Skeletal muscle cell (primary cell): ENCODE measurements at regions not wholly inside any gene's neighbourhood (a gene's known extent, or its start where the extent isn't known, plus 50 kb on each side); places are given as distances from the start of the nearest gene placed in this dataset.

Experiments
- DNase-seq: peaks from one replicate; pipeline ENCODE4 v3.0.0-alpha.2; 2010; ENCODE audit warnings: low read depth
- H3K4me3 ChIP-seq: 2 replicates; pipeline ENCODE4 v1.5.1; 2011; ENCODE audit warnings: low read depth, mild to moderate bottlenecking, control low read depth, low read length, moderate library complexity

DNA sequence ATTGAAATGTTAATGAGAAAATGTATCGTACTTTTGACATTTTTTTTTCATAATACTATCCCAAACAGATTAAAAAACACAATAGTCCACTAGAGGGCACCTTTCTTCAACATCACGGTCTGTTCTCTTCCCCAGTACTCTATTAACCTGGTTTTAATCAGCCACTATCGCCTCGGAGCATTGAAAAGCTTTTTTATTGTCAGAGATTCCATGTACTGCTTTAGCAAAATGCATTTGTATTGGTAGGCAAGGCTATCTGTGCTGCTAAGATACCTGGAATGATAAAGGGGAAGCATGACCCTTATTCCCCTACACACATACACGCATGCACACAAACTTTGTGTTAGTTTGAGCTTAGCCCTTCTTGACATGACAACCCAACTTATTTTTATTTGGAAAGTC lies 160.1 kb upstream of the IL12A start:
- DNase-seq: no peak
- H3K4me3 ChIP-seq: no peak overlapping the region

DNA sequence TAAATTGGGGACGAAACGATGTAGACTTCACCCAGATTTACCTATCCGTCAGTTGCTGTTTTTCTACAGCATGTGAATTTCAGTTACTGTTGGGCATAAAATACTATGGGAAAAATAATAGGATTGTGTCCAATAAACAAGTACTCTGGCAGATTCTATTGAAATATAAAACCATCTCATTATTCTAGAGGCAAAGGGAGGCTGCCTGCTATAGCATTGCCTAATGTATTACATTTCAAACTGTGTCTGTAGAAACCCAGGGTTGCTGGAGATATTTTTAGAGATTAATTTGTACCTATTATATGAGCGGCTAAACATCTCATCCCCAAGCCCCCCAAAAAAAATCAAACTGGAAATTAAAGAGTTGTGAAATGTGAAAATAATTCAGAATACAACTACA lies 159.6 kb upstream of the IL12A start:
- DNase-seq: no peak
- no peak overlapping the region for H3K4me3 ChIP-seq

DNA sequence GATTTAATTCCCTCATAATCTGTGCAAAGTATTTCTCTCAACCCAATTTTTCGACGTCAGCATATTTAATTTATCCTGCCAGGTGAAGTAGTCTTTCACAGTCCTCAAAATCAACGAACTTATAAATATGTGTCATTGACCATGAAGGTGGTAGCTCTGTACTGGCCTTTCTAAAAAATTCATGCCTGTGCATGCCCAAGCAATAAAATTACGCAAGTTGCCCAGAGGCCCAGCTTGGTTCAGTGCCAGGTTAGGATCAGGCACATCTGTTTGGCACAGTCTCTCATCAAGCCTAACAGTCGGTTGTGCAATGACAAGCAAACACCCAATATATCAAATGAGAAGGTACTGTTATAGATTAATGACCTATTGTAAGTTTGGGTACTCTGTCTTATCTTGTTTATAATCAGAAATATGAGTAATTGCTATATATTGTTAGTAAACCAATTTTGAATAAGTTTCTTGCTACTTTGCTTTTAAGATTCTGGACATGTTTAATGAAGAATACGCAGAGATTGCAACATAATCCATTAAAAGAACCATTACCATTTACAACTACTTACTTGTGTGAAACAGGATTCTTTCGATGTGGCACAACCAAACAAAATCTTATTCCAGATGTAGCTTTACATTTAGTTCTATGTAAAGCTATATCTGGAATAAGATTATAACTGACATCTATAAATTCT lies 159.0 kb upstream of the IL12A start:
- DNase-seq: peak; percentile 78
- H3K4me3 ChIP-seq: no peak overlapping the region

DNA sequence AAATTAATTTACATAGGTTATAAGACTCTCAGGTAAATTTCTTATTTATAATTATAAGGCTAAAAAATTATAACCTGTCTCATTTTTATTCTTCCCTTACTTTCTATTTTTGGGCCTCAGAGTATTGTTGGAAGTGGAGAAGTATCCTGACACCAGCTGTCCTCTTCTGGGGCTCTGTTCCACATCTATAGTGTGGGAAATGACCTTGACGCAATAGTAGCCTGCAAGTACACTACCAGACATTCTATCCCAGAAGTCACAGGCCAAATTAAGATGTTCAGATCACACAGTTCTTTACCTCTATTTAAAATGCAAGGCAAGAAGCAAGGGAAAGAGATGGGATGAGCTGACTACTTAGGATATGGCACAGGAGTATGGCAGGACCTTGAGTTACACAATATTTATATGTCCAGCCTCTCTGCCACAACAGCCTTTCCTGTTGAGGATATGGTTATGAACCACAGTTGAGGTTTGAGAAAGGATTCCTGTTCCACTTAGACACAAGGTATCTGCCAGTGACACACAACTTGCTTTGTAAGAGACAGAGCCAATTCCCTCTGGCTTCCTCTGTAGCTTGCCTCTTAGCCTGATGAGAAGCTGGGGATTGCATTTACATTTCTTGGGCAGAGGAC lies 158.0 kb upstream of the IL12A start:
- no peak for DNase-seq
- no peak overlapping the region for H3K4me3 ChIP-seq

DNA sequence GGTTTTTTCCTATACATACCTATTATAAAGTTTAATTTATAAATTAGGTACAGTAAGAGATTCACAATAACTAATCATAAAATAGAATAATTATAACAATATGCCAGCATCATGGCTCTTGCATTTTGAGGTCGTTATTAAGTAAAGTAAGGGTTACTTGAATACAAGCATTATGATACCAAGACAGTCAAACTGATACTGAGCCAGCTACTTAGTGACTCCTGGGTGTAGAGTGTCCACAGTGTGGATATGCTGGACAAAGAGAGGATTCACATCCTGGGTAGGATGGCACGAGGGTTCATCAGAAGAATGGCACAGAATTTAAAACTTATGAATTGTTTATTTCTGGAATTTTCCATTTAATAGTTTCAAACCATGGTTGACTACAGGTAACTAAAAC lies 157.2 kb upstream of the IL12A start:
- no peak for DNase-seq
- H3K4me3 ChIP-seq: no peak overlapping the region

DNA sequence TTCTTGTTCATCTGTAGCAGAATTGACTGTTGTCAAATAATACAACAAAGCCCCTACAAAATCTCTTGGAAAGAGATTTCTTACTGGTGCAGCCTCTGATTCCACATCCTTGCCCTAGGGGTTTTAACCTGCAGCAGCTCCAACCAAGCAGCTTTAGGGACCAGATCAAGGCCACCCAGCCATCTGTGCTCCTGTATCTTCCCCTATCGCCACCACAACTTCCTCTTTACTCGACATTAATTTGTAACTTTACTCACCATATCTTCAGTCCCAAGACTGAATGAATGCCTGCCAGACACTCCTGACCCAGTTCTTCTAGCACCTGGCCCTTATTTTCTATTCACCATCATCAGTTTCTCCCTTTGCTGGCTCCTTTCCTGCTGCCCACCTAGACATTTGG lies 156.6 kb upstream of the IL12A start:
- H3K4me3 ChIP-seq: no peak overlapping the region
- DNase-seq: no peak

DNA sequence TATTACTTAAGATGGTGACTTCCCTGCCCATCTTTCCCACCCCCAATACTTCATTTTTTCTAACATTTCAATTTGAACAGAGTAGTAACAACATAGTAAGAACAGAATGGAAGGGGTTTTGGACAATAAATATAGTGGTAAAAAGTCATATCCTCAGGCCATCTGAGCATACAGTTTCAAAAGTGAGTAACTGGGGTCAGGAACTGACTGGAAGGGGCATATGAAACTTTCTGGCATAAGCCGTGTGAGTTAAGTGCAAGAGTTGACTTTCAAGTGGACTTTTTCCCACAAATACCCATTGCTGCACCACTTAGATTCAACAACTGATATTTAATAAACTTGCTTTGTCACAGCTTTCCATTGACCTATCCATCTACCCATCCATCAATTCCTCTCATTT lies 153.5 kb upstream of the IL12A start:
- no peak overlapping the region for H3K4me3 ChIP-seq
- no peak for DNase-seq

DNA sequence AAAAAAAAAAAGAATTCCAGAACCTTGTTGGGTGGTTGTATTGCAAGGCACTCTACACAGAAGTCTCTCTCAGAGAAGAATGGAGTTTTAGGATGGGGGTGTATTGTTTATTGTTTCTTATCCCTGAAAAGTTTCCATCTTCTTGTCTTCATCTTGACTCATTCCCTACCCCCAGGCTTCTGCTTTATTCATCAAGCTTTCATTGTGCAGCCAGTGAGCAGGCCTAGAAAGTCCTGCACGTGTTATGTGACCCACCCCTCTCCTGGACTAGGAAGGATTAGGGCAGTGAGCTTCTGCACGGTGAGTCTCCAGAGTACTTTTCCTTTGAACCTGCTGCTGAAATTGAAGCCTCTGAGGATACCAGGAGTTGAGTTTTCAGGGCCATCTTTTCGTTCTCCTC lies 150.9 kb upstream of the IL12A start:
- H3K4me3 ChIP-seq: no peak overlapping the region
- DNase-seq: no peak

GRCh38 chr3:159838938-159839337 lies 149.7 kb upstream of the IL12A start:
- no peak for DNase-seq
- no peak overlapping the region for H3K4me3 ChIP-seq

GRCh38 chr3:159839561-159840379 lies 148.9 kb upstream of the IL12A start, which contains the start of gene SCHIP1:
TSS of gene SCHIP1 (plus strand) at chr3:159839861.
- no peak for DNase-seq
- peak within 1 kb of the TSS; percentile 53 for H3K4me3 ChIP-seq

GRCh38 chr3:159840703-159841299 lies 147.8 kb upstream of the IL12A start:
- peak; percentile 67 for DNase-seq
- peak overlapping the region; percentile 53 for H3K4me3 ChIP-seq

GRCh38 chr3:159841766-159842165 lies 146.9 kb upstream of the IL12A start:
- DNase-seq: no peak
- no peak overlapping the region for H3K4me3 ChIP-seq

DNA sequence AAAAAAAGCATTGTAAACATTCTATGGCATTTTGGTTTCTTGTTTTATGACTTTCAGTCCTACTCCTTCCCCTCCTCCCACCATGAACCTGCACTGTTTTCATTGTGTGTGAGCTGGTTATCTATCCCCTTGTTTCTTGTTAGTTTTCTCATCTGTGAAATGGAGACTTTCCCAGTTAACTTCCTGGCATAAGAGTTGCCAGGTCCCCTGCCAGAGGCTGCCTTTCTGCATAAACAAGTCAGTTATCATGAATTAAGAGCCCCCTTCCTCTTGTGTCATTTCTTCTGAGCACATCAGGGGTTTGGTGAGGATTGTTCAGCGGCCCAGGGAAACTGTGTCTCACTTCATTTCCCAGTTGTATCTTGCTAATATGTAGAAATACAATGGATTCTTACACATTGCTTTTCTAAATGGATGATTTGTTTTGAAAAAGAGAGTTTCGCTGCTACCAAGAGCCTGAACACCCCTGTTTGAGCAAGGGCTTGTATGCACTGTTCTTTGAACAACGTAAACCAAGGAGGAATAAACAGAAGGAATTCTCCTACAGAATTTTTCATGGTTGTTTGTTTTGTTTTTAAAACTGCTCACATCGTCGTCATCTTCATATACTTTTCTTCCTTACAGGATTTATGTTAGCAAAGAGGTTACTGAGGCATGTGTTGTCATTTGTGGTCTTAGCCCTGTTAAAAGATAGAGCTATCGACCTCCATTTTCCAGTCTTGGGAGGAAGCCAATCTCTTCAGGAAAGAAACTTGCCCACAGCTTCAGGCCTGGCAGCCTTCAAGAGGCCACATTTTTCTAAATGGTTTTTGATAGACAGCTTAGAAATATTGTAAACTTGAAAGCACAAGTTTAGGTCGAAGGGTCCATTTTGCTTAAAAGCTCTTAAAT lies 144.6 kb upstream of the IL12A start:
- H3K4me3 ChIP-seq: no peak overlapping the region
- DNase-seq: no peak

- DNase-seq: no peak
- H3K4me3 ChIP-seq: no peak overlapping the region
These were observed 143.8 kb upstream of the IL12A start for GRCh38 chr3:159844801-159845261.

DNA sequence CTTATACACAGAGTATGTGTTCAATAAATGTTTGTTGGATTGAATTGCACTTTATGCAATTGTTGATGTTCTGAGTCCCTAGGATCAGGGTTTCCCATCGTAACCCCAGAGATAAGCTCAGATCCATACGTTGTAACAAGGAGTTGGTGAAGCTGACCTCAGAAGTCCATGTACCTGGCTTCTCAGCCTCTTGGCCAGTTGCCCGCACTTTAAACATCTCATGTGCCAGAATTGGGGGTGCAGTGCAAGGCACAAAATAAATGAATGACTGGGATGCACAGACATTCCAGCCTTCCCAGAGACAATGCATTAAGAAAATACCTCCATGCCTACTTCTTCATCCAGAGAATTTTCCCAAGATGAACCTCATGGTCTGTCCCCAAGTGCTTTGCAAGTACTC lies 142.9 kb upstream of the IL12A start:
- DNase-seq: no peak
- H3K4me3 ChIP-seq: no peak overlapping the region

DNA sequence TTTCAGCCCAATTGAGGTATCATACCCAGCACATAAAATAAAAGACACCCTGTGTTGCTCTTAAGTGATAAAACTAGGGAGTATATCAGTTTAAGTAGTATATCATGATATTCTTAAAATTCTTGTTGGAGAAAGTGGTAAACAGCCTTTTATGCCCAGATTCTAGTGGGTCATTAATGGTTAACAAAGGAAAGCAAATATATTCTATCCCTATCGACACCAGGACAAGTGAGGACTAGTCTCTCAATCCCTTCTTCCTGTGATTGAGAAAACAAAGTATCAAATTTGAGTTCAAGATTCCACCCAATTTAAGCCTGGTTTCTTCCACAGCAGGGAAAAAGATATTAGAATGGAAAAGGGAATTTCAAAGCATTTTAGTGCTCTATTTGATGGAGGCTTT lies 142.4 kb upstream of the IL12A start:
- no peak for DNase-seq
- no peak overlapping the region for H3K4me3 ChIP-seq

DNA sequence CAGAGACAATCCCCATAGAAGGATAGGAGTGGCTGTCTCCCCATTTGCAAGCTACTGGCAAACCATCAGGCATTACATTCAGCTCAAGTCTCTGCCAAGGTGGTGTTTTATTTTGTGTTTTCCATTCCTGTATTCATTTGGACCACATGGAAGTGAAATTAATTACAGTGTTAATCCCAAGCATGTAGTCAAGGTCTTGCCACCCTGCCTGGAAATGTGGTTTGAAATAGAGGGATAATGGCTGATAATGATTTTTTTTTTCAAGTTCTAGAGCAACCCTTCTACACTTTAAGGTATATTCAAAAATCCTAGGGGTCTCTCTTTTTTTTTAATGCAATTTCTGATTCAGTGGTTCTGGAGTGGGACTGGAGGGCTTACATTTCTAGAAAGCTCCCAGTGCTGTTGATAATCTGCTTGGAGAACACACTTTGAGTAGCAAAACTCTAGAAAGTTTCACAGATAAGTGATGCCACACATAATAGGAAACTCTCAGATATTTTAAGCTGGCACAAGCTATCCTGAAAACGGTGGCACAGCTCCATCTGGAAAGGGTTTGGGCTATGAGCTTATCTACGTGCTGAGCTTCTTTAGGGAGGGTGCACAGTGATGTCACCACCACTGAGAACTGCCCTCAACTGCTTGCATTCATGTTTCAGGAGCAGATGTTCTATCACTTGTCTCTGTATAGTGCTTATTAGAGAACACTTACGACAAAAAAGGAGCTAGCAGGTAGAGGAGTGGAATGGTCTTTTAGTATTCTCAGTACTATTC lies 140.1 kb upstream of the IL12A start:
- no peak overlapping the region for H3K4me3 ChIP-seq
- no peak for DNase-seq

GRCh38 chr3:159850481-159850880 lies 138.2 kb upstream of the IL12A start:
- DNase-seq: no peak
- H3K4me3 ChIP-seq: no peak overlapping the region
